GM23338 (cell line): ENCODE measurements at regions not wholly inside any gene's neighbourhood (a gene's known extent, or its start where the extent isn't known, plus 50 kb on each side); places are given as distances from the start of the nearest gene placed in this dataset.

ENCODE experiments used
- ATAC-seq: fragments of 200-7000 bp; cut with Tn5 transposase; 3 replicates; pipeline ENCODE4 v1.9.1; 2020
- DNase-seq: peaks from one replicate; pipeline ENCODE4 v3.0.0-alpha.2; 2015; ENCODE audit warnings: low spot score
- H2AFZ ChIP-seq: fragments of 200-600 bp; sonication (generic); 2 replicates; pipeline ENCODE4 v1.8.0; 2016; ENCODE audit warnings: antibody characterized with exemption, mild to moderate bottlenecking, moderate library complexity
- H3F3A ChIP-seq: fragments of 200-600 bp; sonication (generic); replicated peaks from 2 replicates; pipeline ENCODE4 v1.8.0; 2017; ENCODE audit warnings: antibody characterized with exemption, mixed run types, low read depth
- H3K27ac ChIP-seq: fragments of 200-600 bp; sonication (generic); 2 replicates; pipeline ENCODE4 v1.6.1; 2016; ENCODE audit warnings: low read depth
- H3K27me3 ChIP-seq: fragments of 200-600 bp; sonication (generic); 2 replicates; pipeline ENCODE4 v1.8.0; 2016; ENCODE audit warnings: mild to moderate bottlenecking, mixed run types, moderate library complexity; ENCODE audit not compliant: insufficient read depth
- H3K36me3 ChIP-seq: fragments of 200-600 bp; sonication (generic); 2 replicates; pipeline ENCODE4 v1.8.0; 2016; ENCODE audit warnings: mild to moderate bottlenecking; ENCODE audit not compliant: insufficient read depth
- H3K4me1 ChIP-seq: fragments of 200-600 bp; sonication (generic); 2 replicates; pipeline ENCODE4 v1.8.0; 2016; ENCODE audit warnings: mild to moderate bottlenecking, moderate library complexity; ENCODE audit not compliant: insufficient read depth
- H3K4me2 ChIP-seq: fragments of 200-600 bp; sonication (generic); 2 replicates; pipeline ENCODE4 v1.7.1; 2017; ENCODE audit warnings: mixed run types
- H3K4me3 ChIP-seq: fragments of 200-600 bp; sonication (generic); 2 replicates; pipeline ENCODE4 v1.6.1; 2016; ENCODE audit warnings: mixed run types
- H3K79me2 ChIP-seq: fragments of 200-600 bp; sonication (generic); replicated peaks from 2 replicates; pipeline ENCODE4 v1.8.0; 2017; ENCODE audit warnings: mild to moderate bottlenecking; ENCODE audit not compliant: insufficient read depth
- H3K9me2 ChIP-seq: fragments of 200-600 bp; sonication (generic); 2 replicates; pipeline ENCODE4 v1.8.0; 2017; ENCODE audit not compliant: insufficient read depth
- H4K20me1 ChIP-seq: fragments of 200-600 bp; sonication (generic); replicated peaks from 2 replicates; pipeline ENCODE4 v1.8.0; 2017; ENCODE audit warnings: mild to moderate bottlenecking; ENCODE audit not compliant: insufficient read depth
- H3K27ac Mint-ChIP-seq: 2 replicates; pipeline ENCODE4 v1.8.0; 2020; ENCODE audit warnings: inconsistent platforms, mild to moderate bottlenecking, moderate library complexity, mixed read lengths
- H3K27me3 Mint-ChIP-seq: 3 replicates; pipeline ENCODE4 v1.8.0; 2022; ENCODE audit warnings: low read depth, mild to moderate bottlenecking, moderate library complexity, mixed read lengths, inconsistent platforms; ENCODE audit not compliant: insufficient read depth, poor library complexity
- H3K36me3 Mint-ChIP-seq: 3 replicates; pipeline ENCODE4 v1.8.0; 2021; ENCODE audit warnings: low read depth, mild to moderate bottlenecking, inconsistent platforms, moderate library complexity, mixed read lengths
- H3K4me1 Mint-ChIP-seq: 3 replicates; pipeline ENCODE4 v1.8.0; 2020; ENCODE audit warnings: mild to moderate bottlenecking, inconsistent platforms, mixed read lengths
- H3K4me3 Mint-ChIP-seq: 3 replicates; pipeline ENCODE4 v1.8.0; 2021; ENCODE audit warnings: moderate library complexity, mild to moderate bottlenecking, inconsistent platforms, mixed read lengths
- H3K9me3 Mint-ChIP-seq: 3 replicates; pipeline ENCODE4 v1.8.0; 2020; ENCODE audit warnings: moderate library complexity, mild to moderate bottlenecking, inconsistent platforms, mixed read lengths
- CREB1 ChIP-seq: fragments of 250-450 bp; sonication (Bioruptor Pico); IDR thresholded peaks from 2 replicates; pipeline ENCODE4 v1.5.0; 2020; ENCODE audit warnings: low read depth, mild to moderate bottlenecking, moderate library complexity
- ETS1 ChIP-seq: IDR thresholded peaks from 2 replicates; pipeline ENCODE4 v1.6.1; 2016; ENCODE audit warnings: antibody characterized with exemption
- EZH2phosphoT487 ChIP-seq: fragments of 200-600 bp; sonication (generic); IDR thresholded peaks from one replicate; pipeline ENCODE4 v1.8.1; 2018; ENCODE audit warnings: antibody characterized with exemption; ENCODE audit not compliant: unreplicated experiment
- JUNB ChIP-seq: IDR thresholded peaks from one replicate; pipeline ENCODE4 v1.6.1; 2016; ENCODE audit warnings: antibody characterized with exemption; ENCODE audit not compliant: unreplicated experiment
- NANOG ChIP-seq: IDR thresholded peaks from 2 replicates; pipeline ENCODE4 v1.6.1; 2016; ENCODE audit warnings: antibody characterized with exemption, borderline replicate concordance
- STAT1 ChIP-seq: IDR thresholded peaks from one replicate; pipeline ENCODE4 v1.6.1; 2016; ENCODE audit warnings: antibody characterized with exemption; ENCODE audit not compliant: unreplicated experiment
- ZNF114 ChIP-seq: fragments of 250-450 bp; sonication (Bioruptor Pico); IDR thresholded peaks from 2 replicates; pipeline ENCODE4 v1.5.0; 2020; ENCODE audit warnings: mild to moderate bottlenecking, moderate library complexity
- ZNF331 ChIP-seq: fragments of 250-450 bp; sonication (Bioruptor Pico); IDR thresholded peaks from 2 replicates; pipeline ENCODE4 v1.5.0; 2020; ENCODE audit warnings: low read depth, mild to moderate bottlenecking, moderate library complexity
- TF ChIP-seq, protein P1 (sequence below): fragments of 250-450 bp; sonication (Bioruptor Pico); IDR thresholded peaks from 2 replicates; pipeline ENCODE4 v1.5.0; 2020; ENCODE audit warnings: mild to moderate bottlenecking, moderate library complexity
- TF ChIP-seq, protein P2 (sequence below), 2 experiments: fragments of 200-600 bp in 1 of 2; sonication (generic) in 1 of 2; conservative IDR thresholded peaks; 2 replicates each; pipeline versions ENCODE4 v1.5.1 to v1.6.1; 2016 to 2017; ENCODE audit warnings: antibody characterized with exemption in 2 of 2, low read depth in 2 of 2, mild to moderate bottlenecking in 2 of 2, moderate library complexity in 1 of 2

DNA sequence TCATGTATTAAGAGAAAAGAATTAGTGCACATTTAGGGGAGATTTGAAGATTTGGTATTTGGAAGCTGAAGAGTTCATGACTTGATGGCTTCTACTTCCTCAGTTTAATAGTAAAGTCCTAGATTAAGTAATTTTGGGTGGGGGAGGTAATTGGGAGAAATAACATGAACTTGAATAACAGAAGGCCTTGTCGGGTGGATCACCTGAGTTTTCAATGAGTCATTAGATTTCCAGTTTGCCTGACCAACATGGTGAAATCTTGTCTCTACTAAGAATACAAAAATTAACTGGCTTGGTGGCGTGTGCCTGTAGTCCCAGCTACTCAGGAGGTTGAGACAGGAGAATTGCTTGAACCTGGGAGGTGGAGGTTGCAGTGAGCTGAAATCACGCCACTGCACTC lies 181.0 kb downstream of the GJA1 start:
- Mint-ChIP-seq H3K9me3 (no peaks in the 10 kb centered on the region; the same call in 2 of the 3 replicates), H3K36me3 (peaks cover 4% of the 10 kb centered on the region; the same call in 1 of the 3 replicates), H3K27ac (no peak overlapping the region), H3K4me1 (peaks cover 45% of the 10 kb centered on the region), H3K27me3 (no peaks in the 10 kb centered on the region), H3K4me3 (no peak overlapping the region)
- no peak overlapping the region for H3K27ac ChIP-seq
- no peaks in the 10 kb centered on the region for H3F3A ChIP-seq
- H3K4me1 ChIP-seq = peaks cover 35% of the 10 kb centered on the region
- no peak for TF ChIP-seq EZH2phosphoT487
- TF ChIP-seq NANOG = no peak
- TF ChIP-seq, protein P1, sequence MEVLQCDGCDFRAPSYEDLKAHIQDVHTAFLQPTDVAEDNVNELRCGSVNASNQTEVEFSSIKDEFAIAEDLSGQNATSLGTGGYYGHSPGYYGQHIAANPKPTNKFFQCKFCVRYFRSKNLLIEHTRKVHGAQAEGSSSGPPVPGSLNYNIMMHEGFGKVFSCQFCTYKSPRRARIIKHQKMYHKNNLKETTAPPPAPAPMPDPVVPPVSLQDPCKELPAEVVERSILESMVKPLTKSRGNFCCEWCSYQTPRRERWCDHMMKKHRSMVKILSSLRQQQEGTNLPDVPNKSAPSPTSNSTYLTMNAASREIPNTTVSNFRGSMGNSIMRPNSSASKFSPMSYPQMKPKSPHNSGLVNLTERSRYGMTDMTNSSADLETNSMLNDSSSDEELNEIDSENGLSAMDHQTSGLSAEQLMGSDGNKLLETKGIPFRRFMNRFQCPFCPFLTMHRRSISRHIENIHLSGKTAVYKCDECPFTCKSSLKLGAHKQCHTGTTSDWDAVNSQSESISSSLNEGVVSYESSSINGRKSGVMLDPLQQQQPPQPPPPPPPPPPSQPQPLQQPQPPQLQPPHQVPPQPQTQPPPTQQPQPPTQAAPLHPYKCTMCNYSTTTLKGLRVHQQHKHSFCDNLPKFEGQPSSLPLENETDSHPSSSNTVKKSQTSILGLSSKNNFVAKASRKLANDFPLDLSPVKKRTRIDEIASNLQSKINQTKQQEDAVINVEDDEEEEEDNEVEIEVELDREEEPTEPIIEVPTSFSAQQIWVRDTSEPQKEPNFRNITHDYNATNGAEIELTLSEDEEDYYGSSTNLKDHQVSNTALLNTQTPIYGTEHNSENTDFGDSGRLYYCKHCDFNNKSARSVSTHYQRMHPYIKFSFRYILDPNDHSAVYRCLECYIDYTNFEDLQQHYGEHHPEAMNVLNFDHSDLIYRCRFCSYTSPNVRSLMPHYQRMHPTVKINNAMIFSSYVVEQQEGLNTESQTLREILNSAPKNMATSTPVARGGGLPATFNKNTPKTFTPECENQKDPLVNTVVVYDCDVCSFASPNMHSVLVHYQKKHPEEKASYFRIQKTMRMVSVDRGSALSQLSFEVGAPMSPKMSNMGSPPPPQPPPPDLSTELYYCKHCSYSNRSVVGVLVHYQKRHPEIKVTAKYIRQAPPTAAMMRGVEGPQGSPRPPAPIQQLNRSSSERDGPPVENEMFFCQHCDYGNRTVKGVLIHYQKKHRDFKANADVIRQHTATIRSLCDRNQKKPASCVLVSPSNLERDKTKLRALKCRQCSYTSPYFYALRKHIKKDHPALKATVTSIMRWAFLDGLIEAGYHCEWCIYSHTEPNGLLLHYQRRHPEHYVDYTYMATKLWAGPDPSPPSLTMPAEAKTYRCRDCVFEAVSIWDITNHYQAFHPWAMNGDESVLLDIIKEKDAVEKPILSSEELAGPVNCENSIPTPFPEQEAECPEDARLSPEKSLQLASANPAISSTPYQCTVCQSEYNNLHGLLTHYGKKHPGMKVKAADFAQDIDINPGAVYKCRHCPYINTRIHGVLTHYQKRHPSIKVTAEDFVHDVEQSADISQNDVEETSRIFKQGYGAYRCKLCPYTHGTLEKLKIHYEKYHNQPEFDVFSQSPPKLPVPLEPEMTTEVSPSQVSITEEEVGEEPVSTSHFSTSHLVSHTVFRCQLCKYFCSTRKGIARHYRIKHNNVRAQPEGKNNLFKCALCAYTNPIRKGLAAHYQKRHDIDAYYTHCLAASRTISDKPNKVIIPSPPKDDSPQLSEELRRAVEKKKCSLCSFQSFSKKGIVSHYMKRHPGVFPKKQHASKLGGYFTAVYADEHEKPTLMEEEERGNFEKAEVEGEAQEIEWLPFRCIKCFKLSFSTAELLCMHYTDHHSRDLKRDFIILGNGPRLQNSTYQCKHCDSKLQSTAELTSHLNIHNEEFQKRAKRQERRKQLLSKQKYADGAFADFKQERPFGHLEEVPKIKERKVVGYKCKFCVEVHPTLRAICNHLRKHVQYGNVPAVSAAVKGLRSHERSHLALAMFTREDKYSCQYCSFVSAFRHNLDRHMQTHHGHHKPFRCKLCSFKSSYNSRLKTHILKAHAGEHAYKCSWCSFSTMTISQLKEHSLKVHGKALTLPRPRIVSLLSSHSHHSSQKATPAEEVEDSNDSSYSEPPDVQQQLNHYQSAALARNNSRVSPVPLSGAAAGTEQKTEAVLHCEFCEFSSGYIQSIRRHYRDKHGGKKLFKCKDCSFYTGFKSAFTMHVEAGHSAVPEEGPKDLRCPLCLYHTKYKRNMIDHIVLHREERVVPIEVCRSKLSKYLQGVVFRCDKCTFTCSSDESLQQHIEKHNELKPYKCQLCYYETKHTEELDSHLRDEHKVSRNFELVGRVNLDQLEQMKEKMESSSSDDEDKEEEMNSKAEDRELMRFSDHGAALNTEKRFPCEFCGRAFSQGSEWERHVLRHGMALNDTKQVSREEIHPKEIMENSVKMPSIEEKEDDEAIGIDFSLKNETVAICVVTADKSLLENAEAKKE (CRISPR knock-in tag) = no peak
- no peak for TF ChIP-seq ZNF331 (CRISPR knock-in tag)
- TF ChIP-seq ETS1 = no peak
- TF ChIP-seq CREB1 (CRISPR knock-in tag) = no peak
- TF ChIP-seq JUNB = no peak
- TF ChIP-seq, protein P2, sequence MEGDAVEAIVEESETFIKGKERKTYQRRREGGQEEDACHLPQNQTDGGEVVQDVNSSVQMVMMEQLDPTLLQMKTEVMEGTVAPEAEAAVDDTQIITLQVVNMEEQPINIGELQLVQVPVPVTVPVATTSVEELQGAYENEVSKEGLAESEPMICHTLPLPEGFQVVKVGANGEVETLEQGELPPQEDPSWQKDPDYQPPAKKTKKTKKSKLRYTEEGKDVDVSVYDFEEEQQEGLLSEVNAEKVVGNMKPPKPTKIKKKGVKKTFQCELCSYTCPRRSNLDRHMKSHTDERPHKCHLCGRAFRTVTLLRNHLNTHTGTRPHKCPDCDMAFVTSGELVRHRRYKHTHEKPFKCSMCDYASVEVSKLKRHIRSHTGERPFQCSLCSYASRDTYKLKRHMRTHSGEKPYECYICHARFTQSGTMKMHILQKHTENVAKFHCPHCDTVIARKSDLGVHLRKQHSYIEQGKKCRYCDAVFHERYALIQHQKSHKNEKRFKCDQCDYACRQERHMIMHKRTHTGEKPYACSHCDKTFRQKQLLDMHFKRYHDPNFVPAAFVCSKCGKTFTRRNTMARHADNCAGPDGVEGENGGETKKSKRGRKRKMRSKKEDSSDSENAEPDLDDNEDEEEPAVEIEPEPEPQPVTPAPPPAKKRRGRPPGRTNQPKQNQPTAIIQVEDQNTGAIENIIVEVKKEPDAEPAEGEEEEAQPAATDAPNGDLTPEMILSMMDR (conservative IDR thresholded peaks at IDR 0.05; ENCODE audit: low read depth in 2 of 2) = no peak
- TF ChIP-seq STAT1 = no peak
- TF ChIP-seq ZNF114 (CRISPR knock-in tag) = no peak
- no peaks in the 10 kb centered on the region for H3K36me3 ChIP-seq
- H4K20me1 ChIP-seq = no peaks in the 10 kb centered on the region
- DNase-seq (no peak), ATAC-seq (no peak)
- no peak overlapping the region for H3K4me3 ChIP-seq
- no peak overlapping the region for H3K4me2 ChIP-seq
- no peak overlapping the region for H2AFZ ChIP-seq
- no peaks in the 10 kb centered on the region for H3K9me2 ChIP-seq
- H3K27me3 ChIP-seq = no peaks in the 10 kb centered on the region
- 0 out of 2 replicates have a peak, but pooled peaks cover 3% of the 10 kb centered on the region for H3K79me2 ChIP-seq
